HEK293 (cell line): ENCODE measurements at regions not wholly inside any gene's neighbourhood (a gene's known extent, or its start where the extent isn't known, plus 50 kb on each side); places are given as distances from the start of the nearest gene placed in this dataset.

ENCODE experiments used
- CTCF ChIA-PET: fragments of 350-600 bp; formaldehyde crosslinking; extraction: SDS; loops from one replicate; lab custom pipeline; 2021; ENCODE audit warnings: antibody characterized with exemption; lab: Yijun Ruan, JAX
- POLR2A ChIA-PET: fragments of 300-600 bp; formaldehyde crosslinking; extraction: SDS; loops from one replicate; lab custom pipeline; 2020; ENCODE audit warnings: antibody characterized with exemption, inconsistent platforms; lab: Yijun Ruan, JAX
- H3K27ac ChIP-seq: fragments of 200-500 bp; sonication (Bioruptor generic); 2 replicates; pipeline ENCODE4 v1.5.1; 2014; ENCODE audit warnings: low read depth, low read length, control low read depth, inconsistent platforms; ENCODE audit errors: extremely low read depth
- H3K36me3 ChIP-seq, 2 experiments: fragments of 200-500 bp in 1 of 2; sonication (Bioruptor generic) in 1 of 2; 1 replicate in 1 of 2; 2 replicates in 1 of 2; pipeline ENCODE4 v1.5.1; 2014 to 2017; ENCODE audit warnings: inconsistent platforms in 2 of 2, low read length in 2 of 2; ENCODE audit not compliant: control insufficient read depth in 2 of 2, insufficient read depth in 1 of 2
- H3K4me1 ChIP-seq: fragments of 200-500 bp; sonication (Bioruptor generic); 2 replicates; pipeline ENCODE4 v1.5.1; 2014; ENCODE audit warnings: mild to moderate bottlenecking, low read length, inconsistent platforms; ENCODE audit not compliant: control insufficient read depth, insufficient read depth
- H3K4me3 ChIP-seq: 2 replicates; pipeline ENCODE4 v1.5.1; 2011; ENCODE audit warnings: low read depth, mild to moderate bottlenecking, control low read depth, low read length, moderate library complexity
- H3K9me3 ChIP-seq: fragments of 200-500 bp; sonication (Bioruptor generic); 2 replicates; pipeline ENCODE4 v1.5.1; 2014; ENCODE audit warnings: low read depth, low read length, inconsistent platforms; ENCODE audit not compliant: control insufficient read depth, insufficient read depth
- AEBP2 ChIP-seq: fragments of 450-650 bp; formaldehyde crosslinking; IDR thresholded peaks from 2 replicates; pipeline ENCODE4 v1.5.1; 2016; ENCODE audit warnings: missing biosample characterization, missing genetic modification characterization, borderline replicate concordance
- GLI2 ChIP-seq: fragments of 450-650 bp; formaldehyde crosslinking; IDR thresholded peaks from 2 replicates; pipeline ENCODE4; 2017; ENCODE audit warnings: missing biosample characterization, missing genetic modification characterization, low read depth, borderline replicate concordance
- KLF16 ChIP-seq: fragments of 450-650 bp; formaldehyde crosslinking; IDR thresholded peaks from 2 replicates; pipeline ENCODE4 v1.5.1; 2017; ENCODE audit warnings: missing biosample characterization, missing genetic modification characterization
- SP2 ChIP-seq: fragments of 450-650 bp; formaldehyde crosslinking; IDR thresholded peaks from 2 replicates; pipeline ENCODE4 v1.5.1; 2016; ENCODE audit warnings: missing biosample characterization, missing genetic modification characterization
- ZBTB48 ChIP-seq: fragments of 450-650 bp; formaldehyde crosslinking; IDR thresholded peaks from 2 replicates; pipeline ENCODE4 v1.5.1; 2016; ENCODE audit warnings: missing biosample characterization, missing genetic modification characterization
- ZNF133 ChIP-seq: fragments of 450-650 bp; formaldehyde crosslinking; IDR thresholded peaks from 2 replicates; pipeline ENCODE4 v1.5.1; 2016; ENCODE audit warnings: missing biosample characterization, missing genetic modification characterization
- ZNF138 ChIP-seq: fragments of 450-650 bp; formaldehyde crosslinking; IDR thresholded peaks from 2 replicates; pipeline ENCODE4 v1.5.1; 2016; ENCODE audit warnings: missing biosample characterization, missing genetic modification characterization, borderline replicate concordance
- ZNF146 ChIP-seq: fragments of 450-650 bp; formaldehyde crosslinking; IDR thresholded peaks from 2 replicates; pipeline ENCODE4 v1.5.1; 2016; ENCODE audit warnings: missing biosample characterization, missing genetic modification characterization
- ZNF23 ChIP-seq: fragments of 450-650 bp; formaldehyde crosslinking; IDR thresholded peaks from 2 replicates; pipeline ENCODE4 v1.5.1; 2016; ENCODE audit warnings: missing biosample characterization, missing genetic modification characterization, borderline replicate concordance
- ZNF473 ChIP-seq: fragments of 450-650 bp; formaldehyde crosslinking; IDR thresholded peaks from 2 replicates; pipeline ENCODE4 v1.5.1; 2017; ENCODE audit warnings: missing biosample characterization, missing genetic modification characterization
- ZNF501 ChIP-seq: fragments of 450-650 bp; formaldehyde crosslinking; IDR thresholded peaks from 2 replicates; pipeline ENCODE4 v1.5.1; 2016; ENCODE audit warnings: missing biosample characterization, missing genetic modification characterization
- TF ChIP-seq, protein P1 (sequence below): fragments of 450-650 bp; formaldehyde crosslinking; conservative IDR thresholded peaks from 2 replicates; pipeline ENCODE4 v1.5.1; 2016; ENCODE audit warnings: low read depth, missing biosample characterization, missing genetic modification characterization
- TF ChIP-seq, protein P2 (sequence below): fragments of 450-650 bp; formaldehyde crosslinking; IDR thresholded peaks from 2 replicates; pipeline ENCODE4 v1.5.1; 2016; ENCODE audit warnings: missing biosample characterization, missing genetic modification characterization
- TF ChIP-seq, protein P3 (sequence below): fragments of 450-650 bp; formaldehyde crosslinking; IDR thresholded peaks from 2 replicates; pipeline ENCODE4 v1.5.1; 2017; ENCODE audit warnings: missing biosample characterization, missing genetic modification characterization

GRCh38 chr16:86211800-86212199 is 298.5 kb upstream of the FOXF1 start:
- Histone ChIP-seq H3K36me3 (no peaks in the 10 kb centered on the region), H3K9me3 (no peaks in the 10 kb centered on the region), H3K27ac (no peak overlapping the region), H3K4me1 (no peaks in the 10 kb centered on the region), H3K4me3 (no peak overlapping the region)
- no peak for TF ChIP-seq ZNF138
- TF ChIP-seq ZNF133 (tag by site-specific recombination), result no peak
- TF ChIP-seq SP2 (tag by site-specific recombination), result peak; percentile 44
- TF ChIP-seq AEBP2 (tag by site-specific recombination), result no peak
- TF ChIP-seq, protein P1, sequence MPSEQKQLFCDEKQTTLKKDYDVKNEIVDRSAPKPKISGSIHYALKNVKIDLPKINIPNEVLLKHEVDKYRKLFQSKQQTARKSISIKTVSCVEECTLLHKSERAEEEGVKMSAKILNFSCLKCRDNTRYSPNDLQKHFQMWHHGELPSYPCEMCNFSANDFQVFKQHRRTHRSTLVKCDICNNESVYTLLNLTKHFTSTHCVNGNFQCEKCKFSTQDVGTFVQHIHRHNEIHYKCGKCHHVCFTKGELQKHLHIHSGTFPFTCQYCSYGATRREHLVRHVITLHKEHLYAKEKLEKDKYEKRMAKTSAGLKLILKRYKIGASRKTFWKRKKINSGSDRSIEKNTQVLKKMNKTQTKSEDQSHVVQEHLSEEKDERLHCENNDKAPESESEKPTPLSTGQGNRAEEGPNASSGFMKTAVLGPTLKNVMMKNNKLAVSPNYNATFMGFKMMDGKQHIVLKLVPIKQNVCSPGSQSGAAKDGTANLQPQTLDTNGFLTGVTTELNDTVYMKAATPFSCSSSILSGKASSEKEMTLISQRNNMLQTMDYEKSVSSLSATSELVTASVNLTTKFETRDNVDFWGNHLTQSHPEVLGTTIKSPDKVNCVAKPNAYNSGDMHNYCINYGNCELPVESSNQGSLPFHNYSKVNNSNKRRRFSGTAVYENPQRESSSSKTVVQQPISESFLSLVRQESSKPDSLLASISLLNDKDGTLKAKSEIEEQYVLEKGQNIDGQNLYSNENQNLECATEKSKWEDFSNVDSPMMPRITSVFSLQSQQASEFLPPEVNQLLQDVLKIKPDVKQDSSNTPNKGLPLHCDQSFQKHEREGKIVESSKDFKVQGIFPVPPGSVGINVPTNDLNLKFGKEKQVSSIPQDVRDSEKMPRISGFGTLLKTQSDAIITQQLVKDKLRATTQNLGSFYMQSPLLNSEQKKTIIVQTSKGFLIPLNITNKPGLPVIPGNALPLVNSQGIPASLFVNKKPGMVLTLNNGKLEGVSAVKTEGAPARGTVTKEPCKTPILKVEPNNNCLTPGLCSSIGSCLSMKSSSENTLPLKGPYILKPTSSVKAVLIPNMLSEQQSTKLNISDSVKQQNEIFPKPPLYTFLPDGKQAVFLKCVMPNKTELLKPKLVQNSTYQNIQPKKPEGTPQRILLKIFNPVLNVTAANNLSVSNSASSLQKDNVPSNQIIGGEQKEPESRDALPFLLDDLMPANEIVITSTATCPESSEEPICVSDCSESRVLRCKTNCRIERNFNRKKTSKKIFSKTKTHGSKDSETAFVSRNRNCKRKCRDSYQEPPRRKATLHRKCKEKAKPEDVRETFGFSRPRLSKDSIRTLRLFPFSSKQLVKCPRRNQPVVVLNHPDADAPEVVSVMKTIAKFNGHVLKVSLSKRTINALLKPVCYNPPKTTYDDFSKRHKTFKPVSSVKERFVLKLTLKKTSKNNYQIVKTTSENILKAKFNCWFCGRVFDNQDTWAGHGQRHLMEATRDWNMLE (tag by site-specific recombination), result peak; percentile 62; the same call in 1 of the 2 replicates
- no peak for TF ChIP-seq ZBTB48 (tag by site-specific recombination)
- CTCF ChIA-PET, result no interaction called here
- POLR2A ChIA-PET, result no interaction called here

- CTCF ChIA-PET, result no interaction called here
- TF ChIP-seq ZNF146 (no peak), KLF16 (tag by site-specific recombination) (no peak), GLI2 (tag by site-specific recombination) (no peak), ZNF23 (tag by site-specific recombination) (no peak), ZNF501 (no peak), ZNF473 (tag by site-specific recombination) (no peak)
- TF ChIP-seq, protein P2, sequence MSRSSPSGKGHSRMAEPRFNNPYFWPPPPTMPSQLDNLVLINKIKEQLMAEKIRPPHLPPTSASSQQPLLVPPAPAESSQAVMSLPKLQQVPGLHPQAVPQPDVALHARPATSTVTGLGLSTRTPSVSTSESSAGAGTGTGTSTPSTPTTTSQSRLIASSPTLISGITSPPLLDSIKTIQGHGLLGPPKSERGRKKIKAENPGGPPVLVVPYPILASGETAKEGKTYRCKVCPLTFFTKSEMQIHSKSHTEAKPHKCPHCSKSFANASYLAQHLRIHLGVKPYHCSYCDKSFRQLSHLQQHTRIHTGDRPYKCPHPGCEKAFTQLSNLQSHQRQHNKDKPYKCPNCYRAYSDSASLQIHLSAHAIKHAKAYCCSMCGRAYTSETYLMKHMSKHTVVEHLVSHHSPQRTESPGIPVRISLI (tag by site-specific recombination), result no peak
- TF ChIP-seq, protein P3, sequence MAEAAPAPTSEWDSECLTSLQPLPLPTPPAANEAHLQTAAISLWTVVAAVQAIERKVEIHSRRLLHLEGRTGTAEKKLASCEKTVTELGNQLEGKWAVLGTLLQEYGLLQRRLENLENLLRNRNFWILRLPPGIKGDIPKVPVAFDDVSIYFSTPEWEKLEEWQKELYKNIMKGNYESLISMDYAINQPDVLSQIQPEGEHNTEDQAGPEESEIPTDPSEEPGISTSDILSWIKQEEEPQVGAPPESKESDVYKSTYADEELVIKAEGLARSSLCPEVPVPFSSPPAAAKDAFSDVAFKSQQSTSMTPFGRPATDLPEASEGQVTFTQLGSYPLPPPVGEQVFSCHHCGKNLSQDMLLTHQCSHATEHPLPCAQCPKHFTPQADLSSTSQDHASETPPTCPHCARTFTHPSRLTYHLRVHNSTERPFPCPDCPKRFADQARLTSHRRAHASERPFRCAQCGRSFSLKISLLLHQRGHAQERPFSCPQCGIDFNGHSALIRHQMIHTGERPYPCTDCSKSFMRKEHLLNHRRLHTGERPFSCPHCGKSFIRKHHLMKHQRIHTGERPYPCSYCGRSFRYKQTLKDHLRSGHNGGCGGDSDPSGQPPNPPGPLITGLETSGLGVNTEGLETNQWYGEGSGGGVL (tag by site-specific recombination), result 0 out of 2 replicates have a peak, but pooled peaks have one; percentile 9
- Histone ChIP-seq H3K9me3 (no peaks in the 10 kb centered on the region), H3K4me1 (no peaks in the 10 kb centered on the region), H3K36me3 (no peaks in the 10 kb centered on the region), H3K27ac (no peak overlapping the region), H3K4me3 (no peak overlapping the region)
- POLR2A ChIA-PET, result no interaction called here
Observed at GRCh38 chr16:86212706-86213436, 297.5 kb upstream of the FOXF1 start.
